Osteoblast (primary cell): ENCODE measurements at regions not wholly inside any gene's neighbourhood (a gene's known extent, or its start where the extent isn't known, plus 50 kb on each side); places are given as distances from the start of the nearest gene placed in this dataset.

Experiments
- DNase-seq: peaks from one replicate; pipeline ENCODE4 v3.0.0; 2011; ENCODE audit warnings: low spot score, mixed read lengths; ENCODE audit not compliant: insufficient read length; ENCODE audit errors: missing footprints
- H2AFZ ChIP-seq: 2 replicates; pipeline ENCODE4 v1.6.0; 2011; ENCODE audit warnings: mild to moderate bottlenecking, low read length
- H3K27ac ChIP-seq: 2 replicates; pipeline ENCODE4 v1.5.1; 2011; ENCODE audit warnings: mild to moderate bottlenecking, low read depth, low read length, moderate library complexity
- H3K27me3 ChIP-seq: 2 replicates; pipeline ENCODE4 v1.6.0; 2012; ENCODE audit warnings: mild to moderate bottlenecking, control low read depth, inconsistent platforms, low read length, moderate library complexity; ENCODE audit not compliant: insufficient read depth
- H3K36me3 ChIP-seq: 2 replicates; pipeline ENCODE4 v1.5.1; 2011; ENCODE audit warnings: mild to moderate bottlenecking, low read length, control low read depth, moderate library complexity; ENCODE audit not compliant: insufficient read depth
- H3K4me1 ChIP-seq: 2 replicates; pipeline ENCODE4 v1.5.1; 2011; ENCODE audit warnings: mild to moderate bottlenecking, low read length, control low read depth, moderate library complexity; ENCODE audit not compliant: insufficient read depth
- H3K4me2 ChIP-seq: 2 replicates; pipeline ENCODE4 v1.6.0; 2011; ENCODE audit warnings: mild to moderate bottlenecking, low read length; ENCODE audit not compliant: insufficient read depth
- H3K4me3 ChIP-seq: fragments of 200-600 bp; sonication (generic); 3 replicates; pipeline ENCODE4 v1.5.1; 2012; ENCODE audit warnings: mild to moderate bottlenecking, low read length, inconsistent platforms; ENCODE audit not compliant: insufficient read depth
- H3K79me2 ChIP-seq: 2 replicates; pipeline ENCODE4 v1.6.0; 2012; ENCODE audit warnings: mild to moderate bottlenecking, low read length, control low read depth, inconsistent platforms; ENCODE audit not compliant: insufficient read depth
- H3K9me3 ChIP-seq: 2 replicates; pipeline ENCODE4 v1.5.1; 2011; ENCODE audit warnings: low read depth, low read length, control low read depth
- H4K20me1 ChIP-seq: 2 replicates; pipeline ENCODE4 v1.6.0; 2012; ENCODE audit warnings: mild to moderate bottlenecking, low read length, control low read depth; ENCODE audit not compliant: insufficient read depth
- CTCF ChIP-seq: IDR thresholded peaks from 2 replicates; pipeline ENCODE4 v1.5.1; 2011; ENCODE audit warnings: mild to moderate bottlenecking, low read depth, low read length, moderate library complexity; ENCODE audit errors: extremely low read depth

GRCh38 chr2:6060992-6061663, 368.9 kb downstream of the SOX11 start:
- TF ChIP-seq CTCF = no peak
- Histone ChIP-seq H3K4me1 (no peaks in the 10 kb centered on the region), H3K36me3 (no peaks in the 10 kb centered on the region), H3K4me2 (no peak overlapping the region), H3K79me2 (no peaks in the 10 kb centered on the region), H2AFZ (no peak overlapping the region), H3K4me3 (no peak overlapping the region), H3K27me3 (no peaks in the 10 kb centered on the region), H3K9me3 (peaks cover 2% of the 10 kb centered on the region), H3K27ac (no peak overlapping the region), H4K20me1 (no peaks in the 10 kb centered on the region)
- DNase-seq = no peak

- Histone ChIP-seq H3K4me3 (no peak overlapping the region), H3K4me1 (no peaks in the 10 kb centered on the region), H3K4me2 (no peak overlapping the region), H4K20me1 (no peaks in the 10 kb centered on the region), H3K79me2 (no peaks in the 10 kb centered on the region), H3K9me3 (peaks cover 2% of the 10 kb centered on the region), H3K27me3 (no peaks in the 10 kb centered on the region), H3K36me3 (no peaks in the 10 kb centered on the region), H2AFZ (no peak overlapping the region), H3K27ac (no peak overlapping the region)
- DNase-seq = no peak
- TF ChIP-seq CTCF = no peak
These were observed 372.6 kb downstream of the SOX11 start for GRCh38 chr2:6064757-6065156.

- no peak overlapping the region for H3K4me3 ChIP-seq
- H2AFZ ChIP-seq = no peak overlapping the region
- no peak for TF ChIP-seq CTCF
- no peaks in the 10 kb centered on the region for H3K79me2 ChIP-seq
- no peak overlapping the region for H3K27ac ChIP-seq
- H4K20me1 ChIP-seq = no peaks in the 10 kb centered on the region
- H3K27me3 ChIP-seq = no peaks in the 10 kb centered on the region
- no peaks in the 10 kb centered on the region for H3K4me1 ChIP-seq
- DNase-seq = no peak
- H3K4me2 ChIP-seq = no peak overlapping the region
- H3K9me3 ChIP-seq = peaks cover 2% of the 10 kb centered on the region
- no peaks in the 10 kb centered on the region for H3K36me3 ChIP-seq
These were observed 373.5 kb downstream of the SOX11 start for GRCh38 chr2:6065703-6066102.

- Histone ChIP-seq H3K4me2 (no peak overlapping the region), H2AFZ (no peak overlapping the region), H4K20me1 (no peaks in the 10 kb centered on the region), H3K4me1 (no peaks in the 10 kb centered on the region), H3K79me2 (no peaks in the 10 kb centered on the region), H3K36me3 (no peaks in the 10 kb centered on the region), H3K9me3 (peaks cover 2% of the 10 kb centered on the region), H3K27ac (no peak overlapping the region), H3K4me3 (no peak overlapping the region), H3K27me3 (no peaks in the 10 kb centered on the region)
- TF ChIP-seq CTCF = no peak
- DNase-seq = no peak
These were observed 374.9 kb downstream of the SOX11 start for GRCh38 chr2:6067089-6067488.
